SH-SY5Y (cell line): ENCODE measurements at regions not wholly inside any gene's neighbourhood (a gene's known extent, or its start where the extent isn't known, plus 50 kb on each side); places are given as distances from the start of the nearest gene placed in this dataset.

Source experiments
- GATA2 ChIP-seq: IDR thresholded peaks from 2 replicates; pipeline ENCODE4 v1.6.1; 2011; ENCODE audit warnings: mild to moderate bottlenecking, low read depth, low read length
- GATA3 ChIP-seq: IDR thresholded peaks from 2 replicates; pipeline ENCODE4 v1.6.1; 2011; ENCODE audit warnings: low read depth, mild to moderate bottlenecking, low read length, moderate library complexity

DNA sequence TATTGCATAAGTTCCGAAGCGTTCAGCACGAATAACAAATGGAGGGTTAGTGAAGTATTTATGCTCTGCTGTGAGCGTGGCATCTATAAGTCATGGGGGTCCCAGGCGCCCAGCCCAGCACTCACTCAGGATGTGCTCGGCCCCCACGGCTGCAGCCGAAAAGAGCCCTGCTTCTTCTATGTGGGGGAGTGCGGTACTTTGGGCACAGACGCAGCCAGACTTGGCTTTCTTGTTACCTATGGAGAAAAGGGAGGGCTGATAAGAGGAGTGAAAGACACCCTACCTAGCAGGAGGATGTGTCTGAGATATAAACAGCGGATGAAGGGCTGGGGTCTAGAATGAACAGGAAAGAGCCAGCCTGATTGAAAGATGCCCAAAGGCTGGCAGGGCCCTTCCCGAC is 51.4 kb downstream of the MRPL36 start:
- no peak for TF ChIP-seq GATA2
- TF ChIP-seq GATA3: no peak

DNA sequence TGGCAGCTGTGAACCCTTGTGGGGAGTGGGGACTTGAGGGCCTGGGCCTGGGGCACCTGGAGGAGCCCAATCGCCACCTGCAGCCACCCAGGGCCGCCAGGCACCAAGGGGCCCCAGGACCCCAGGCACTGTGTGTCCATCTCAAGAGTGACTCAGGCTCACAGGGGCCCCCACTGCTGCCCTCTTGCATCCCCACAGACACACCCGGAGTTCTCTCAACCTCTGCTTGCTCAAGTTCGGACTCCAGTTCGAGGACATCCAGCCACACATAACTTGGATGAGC is 51.9 kb downstream of the MRPL36 start:
- no peak for TF ChIP-seq GATA2
- TF ChIP-seq GATA3: no peak

DNA sequence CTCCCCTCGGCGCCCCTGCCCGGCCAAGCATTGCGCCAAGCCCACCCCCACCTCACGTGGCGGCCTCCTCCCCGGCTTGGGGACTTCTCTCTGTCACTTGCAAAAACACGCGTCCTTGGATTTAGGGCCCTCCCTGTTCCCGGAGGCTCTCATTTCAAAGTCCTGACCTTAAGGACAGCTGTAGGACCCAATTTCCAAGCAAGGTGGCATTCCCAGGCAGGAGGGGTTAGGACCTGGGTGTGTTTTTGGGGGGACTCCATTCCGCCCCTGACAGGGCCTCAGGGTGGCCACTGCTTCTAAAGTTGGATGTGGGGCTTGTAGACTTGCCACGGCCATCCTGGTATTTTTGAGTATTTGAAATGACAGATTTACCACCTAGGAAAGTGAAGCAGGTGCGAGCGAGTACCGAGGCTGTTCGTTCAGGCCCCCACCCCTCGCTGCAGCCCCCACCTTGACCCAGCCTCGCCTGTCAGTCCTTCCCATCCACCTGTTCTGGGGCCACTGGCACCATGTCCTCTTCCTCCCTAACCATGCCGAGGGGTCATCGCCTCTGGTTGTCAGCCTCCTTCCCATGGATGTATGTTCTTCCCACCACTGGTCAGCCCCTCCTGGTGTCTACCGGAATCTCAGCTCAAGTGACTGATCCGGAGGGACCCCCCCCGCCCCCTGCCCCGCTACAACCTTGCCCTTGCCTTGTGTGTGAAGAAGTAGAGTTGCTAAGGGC is 52.4 kb downstream of the MRPL36 start:
- TF ChIP-seq GATA3 (no peak), GATA2 (no peak)

DNA sequence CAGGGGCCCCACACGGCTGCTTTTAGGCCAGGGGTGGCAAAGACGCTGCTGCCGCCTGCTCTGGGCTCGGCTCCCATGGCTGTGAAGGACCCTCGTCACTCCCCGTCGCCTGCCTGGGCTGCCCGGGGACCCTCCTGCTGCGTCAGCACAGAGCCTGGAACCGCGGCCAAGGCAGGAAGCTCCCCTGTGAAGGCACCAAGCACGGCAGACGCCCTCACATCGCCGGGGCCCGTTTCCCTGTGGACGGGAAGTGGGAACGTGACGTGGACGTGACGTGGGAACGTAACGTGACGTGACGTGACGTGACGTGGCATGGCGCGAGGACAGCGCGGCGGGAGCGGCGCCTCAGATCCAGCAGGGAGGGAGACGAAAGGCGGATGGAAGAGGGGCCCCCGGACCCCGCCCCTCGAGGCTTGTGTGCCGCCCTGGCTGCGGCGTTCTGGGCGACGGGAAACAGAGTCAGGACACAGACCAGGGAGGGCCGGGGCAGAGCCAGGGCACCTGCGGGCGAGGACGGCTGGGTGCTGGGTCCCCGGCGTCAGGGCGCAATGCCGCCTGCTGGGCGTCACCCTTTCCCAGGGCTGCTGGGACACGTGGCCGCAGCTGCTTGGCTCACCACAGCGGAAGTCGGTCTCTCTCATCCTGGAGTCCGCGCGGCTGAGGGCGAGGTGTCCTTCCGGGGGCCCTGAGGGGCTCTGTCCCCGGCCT is 53.1 kb downstream of the MRPL36 start:
- TF ChIP-seq GATA3: no peak
- no peak for TF ChIP-seq GATA2

DNA sequence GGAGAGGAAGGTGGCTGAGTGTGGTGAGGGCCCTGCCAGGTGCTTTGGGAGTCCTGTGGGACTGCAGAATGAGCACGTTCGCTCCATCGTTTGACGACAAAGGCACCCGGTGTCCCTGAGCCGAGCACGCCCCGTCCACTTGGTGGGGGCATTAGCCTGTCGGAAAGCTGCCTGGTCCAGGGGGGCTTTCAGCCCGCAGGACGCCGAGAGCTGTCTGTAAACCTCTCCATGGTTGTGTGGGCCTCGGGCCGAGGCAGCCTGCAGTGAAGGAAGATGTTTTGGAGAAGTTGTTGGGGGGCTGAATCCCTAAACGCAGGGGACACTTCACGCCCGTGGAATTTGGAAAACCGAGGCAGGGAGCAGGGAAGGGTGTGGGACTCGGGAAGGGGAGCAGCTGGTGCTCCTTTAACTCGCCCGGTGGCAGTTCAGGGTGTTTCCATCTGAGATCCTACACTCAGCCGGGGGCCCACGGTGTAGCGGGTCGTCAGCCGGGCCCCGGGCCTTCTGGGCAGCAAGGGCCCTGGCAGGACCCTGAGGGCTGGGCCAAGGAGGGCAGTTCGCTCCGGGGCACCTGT is 53.8 kb downstream of the MRPL36 start:
- TF ChIP-seq GATA2 (no peak), GATA3 (no peak)

DNA sequence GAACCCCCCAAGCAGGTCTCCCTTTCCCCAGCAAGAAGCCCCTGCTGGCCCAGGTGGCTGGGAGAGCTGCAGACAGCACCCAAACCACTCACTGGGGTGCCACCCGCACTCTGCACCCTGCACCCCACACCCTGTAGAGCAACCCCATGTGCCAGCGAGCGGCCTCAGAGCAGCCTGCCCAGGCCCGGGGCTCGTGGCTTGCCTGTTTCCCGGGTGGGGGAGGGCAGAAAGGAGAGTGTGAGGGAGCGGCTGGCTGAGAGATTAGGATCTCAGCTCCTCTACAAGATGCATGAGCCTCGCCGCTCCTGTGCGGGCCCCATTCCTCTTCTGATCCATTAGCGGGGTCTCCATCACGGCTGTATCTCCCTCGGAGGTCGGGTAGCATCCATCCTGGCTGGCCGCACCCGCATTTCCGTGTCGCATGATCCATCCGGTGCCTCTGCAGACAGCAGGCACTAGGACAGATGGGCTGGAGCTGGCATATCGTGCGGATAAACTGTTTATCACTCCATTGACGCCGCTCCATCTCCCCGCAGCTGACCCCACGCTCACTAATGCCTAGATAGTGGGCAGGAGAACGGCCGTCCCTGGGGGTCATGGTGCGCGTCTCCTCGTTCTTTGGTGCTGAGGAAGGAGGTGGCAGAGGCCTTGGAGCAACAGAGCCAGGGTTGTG is 54.4 kb downstream of the MRPL36 start:
- no peak for TF ChIP-seq GATA3
- TF ChIP-seq GATA2: no peak; the same call in 1 of the 2 replicates

DNA sequence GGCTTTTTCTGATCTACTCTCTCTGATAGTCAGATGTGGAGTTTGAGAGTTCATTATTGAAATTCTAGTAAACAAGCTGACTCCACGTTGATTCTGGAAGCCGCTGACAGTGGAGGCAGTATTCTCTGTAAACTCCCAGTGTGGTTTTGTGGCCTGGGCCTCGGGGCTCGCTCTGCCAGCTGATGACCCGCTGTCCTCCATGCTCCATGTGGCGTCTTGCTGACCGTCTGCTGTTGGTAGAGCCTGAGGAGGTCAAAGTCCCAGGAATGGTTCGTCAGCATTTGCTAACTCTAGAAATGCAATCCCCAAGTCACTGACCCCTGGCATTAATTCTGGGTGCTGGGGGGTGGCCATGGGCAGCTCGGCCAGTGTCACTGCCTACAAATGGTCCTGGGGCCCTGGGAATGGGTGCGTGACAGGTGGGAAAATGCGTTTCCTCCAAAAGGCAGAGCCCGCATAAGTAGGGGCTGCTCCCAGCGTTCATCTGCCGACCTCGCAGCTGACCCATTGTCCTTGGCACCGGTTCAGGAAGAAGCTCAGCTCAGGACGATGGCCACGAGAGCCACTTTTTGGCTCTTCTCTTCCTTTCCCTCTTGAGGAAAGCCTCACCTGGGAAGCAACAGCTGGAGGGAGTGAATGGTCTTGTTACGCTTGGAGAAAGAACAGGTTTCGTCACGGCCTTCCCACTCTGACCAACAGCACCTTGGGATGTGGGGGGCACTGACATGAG is 55.1 kb downstream of the MRPL36 start:
- TF ChIP-seq GATA2: no peak
- no peak for TF ChIP-seq GATA3

DNA sequence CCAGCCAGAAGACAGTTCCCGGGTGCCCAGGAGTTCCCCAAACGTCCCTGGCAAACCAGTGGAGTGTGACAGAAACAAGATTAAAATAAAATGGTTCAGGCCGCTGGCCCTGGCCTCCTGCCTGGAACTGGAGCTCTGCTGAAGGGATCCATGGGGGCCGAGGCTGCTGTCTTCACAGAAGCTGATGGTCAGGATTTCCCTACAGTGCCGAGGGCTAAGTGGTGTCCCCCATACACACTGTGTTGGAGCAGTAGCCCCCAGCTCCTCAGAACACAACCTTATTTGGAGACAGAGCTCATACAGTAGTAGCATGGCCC is 55.9 kb downstream of the MRPL36 start:
- TF ChIP-seq GATA3: no peak

DNA sequence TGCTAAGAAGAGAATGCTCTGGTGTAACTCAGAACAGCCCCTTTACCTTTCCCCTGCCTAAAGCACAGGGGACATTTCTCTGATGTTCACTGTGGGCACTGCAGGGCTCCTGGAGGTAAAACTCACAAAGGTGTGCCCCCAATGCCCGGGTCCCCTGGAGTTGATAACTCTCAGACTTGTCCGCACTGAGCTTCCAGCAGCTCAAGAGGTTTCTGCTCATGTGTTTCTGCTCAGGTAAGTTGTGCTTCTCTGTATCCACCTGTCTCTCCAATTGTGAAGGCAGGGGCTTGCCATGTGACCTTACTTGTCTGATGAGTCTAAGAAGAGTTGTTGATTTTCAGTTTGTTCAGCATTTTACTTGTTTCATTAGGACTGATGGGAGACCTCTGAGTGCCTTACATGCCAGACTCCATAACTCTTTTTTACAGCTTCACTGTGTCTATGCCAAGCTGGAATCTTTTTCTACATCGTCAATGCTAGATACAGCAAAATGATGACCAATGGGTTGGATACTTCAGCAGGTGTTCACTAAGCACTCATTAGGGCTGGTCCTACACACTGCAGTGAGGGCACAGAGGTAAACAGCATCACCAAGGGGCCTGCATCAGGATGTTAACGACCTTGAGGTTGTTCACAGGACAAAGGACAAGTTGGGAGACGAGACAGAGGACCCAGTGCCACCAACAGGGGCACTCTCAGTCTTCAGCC is 56.4 kb downstream of the MRPL36 start:
- TF ChIP-seq GATA3: no peak

DNA sequence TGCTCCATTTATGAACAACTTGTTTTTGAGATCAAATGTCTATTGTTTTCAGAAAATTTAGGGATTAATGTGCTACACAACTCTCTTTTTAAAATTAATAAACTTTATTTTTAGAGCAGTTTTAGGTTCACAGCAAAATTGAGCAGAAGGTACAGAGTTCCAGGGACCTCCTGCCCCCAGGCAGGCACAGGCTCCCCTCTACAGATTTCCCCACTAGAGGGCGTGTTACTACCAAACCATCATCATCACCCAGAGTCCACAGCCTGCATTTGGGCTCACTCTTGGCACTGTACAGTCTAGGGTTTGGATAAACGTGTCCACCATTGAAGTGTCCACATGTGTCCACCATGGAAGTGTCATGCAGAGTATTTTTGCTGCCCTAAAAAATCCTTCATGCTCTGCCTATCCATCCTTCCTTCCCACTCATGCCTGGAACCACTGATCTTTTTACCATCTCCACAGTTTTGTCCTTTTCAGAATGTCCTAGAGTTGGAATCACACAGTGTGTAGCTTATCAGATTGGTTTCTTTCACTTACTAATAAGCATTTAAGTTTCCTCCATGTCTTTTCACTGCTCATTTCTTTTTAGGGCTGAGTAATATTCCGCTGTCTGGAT is 61.7 kb downstream of the MRPL36 start:
- no peak for TF ChIP-seq GATA3
- no peak for TF ChIP-seq GATA2

DNA sequence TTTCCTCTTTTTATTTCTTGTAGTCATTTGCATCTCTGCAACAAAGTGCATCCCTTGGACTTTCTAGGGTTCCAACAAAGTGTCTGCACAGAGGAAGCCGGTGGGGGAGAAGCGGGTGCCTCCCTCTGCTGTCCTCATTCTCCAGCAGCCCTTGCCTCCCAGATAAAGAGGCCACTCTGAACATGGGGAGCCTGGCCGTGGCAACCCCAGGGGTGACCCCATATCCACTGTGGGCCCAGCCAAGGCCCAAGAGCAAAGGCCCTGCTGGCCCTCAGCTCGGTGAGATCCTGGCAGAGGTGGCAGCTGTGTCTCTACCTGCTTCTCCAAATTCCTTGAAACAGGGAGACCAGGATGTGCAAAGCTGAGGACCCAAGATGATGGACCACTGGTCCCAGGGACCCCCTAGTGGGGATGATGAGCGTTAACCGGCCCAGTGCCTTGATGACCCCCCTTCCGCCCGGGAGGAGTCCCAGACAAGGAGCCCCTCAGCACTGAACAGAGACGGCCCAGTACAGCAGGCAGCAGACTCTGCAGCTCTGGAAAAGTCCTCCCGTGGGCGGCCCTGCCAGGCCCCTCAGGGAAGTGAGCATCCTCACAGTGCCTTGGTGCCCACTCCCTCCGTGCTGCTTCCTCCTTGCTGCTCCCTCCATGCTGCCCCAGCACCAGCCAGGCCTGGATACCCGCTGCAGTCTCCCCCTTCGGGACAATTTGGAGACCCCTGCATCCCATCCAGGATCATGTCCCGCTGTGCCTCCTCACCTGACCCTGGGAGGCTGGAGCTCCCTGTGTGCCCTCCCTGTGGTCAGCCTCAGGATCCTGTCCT is 62.5 kb downstream of the MRPL36 start:
- no peak for TF ChIP-seq GATA3
- no peak for TF ChIP-seq GATA2

DNA sequence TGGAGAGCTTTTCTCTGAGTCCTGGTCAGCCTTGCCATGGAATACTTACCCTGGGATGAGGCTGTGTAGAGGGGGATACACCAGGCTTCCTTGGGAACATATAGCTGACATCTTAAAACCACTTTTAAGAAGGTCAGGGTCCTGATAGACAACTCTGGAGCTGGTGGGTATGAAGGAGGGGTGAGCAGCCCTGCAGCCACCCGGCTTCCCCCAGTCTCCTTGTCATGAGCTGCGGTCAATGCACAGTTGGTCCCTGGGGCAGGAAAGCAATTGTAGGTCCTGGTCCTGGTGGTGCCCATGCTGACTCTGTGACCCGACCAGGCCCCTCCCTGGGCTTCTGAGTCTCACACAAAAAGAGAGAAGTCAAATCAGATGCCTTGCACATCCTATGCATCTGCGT is 63.6 kb downstream of the MRPL36 start:
- TF ChIP-seq GATA2 (no peak), GATA3 (no peak)

DNA sequence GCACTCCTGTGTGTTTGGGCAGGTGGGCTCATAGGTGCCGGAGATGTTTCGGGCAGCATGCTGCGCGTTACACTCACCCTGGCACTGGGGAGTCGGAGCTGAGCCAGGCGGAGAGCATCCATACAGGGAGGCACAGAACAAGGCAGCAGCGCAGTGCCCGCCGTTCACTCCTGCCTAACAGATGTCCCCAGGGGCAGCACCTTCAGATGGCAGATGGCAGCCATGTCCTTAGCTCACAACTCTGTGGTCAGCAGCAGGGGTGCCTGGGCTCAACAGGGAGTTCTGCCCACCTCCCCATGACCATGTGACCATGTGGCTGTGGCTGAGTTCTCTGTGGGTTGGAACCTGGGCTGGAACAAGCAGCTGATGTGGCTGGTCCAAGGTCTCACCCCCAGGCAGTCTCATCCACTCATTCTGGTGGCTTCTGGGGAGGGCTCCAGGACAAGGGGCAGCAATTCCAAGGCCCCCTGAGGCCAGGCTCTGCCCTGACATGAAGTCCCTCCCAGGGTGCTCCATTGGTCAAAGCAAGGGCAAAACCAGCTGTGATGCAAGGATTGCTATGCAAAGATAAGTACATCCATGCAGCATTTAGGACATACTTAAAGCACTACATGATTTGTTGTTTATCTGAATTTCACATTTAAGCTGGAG is 64.2 kb downstream of the MRPL36 start:
- TF ChIP-seq GATA3 (no peak), GATA2 (no peak)
